NCI-H2196 treated with DMSO at 0.1 percent for 48 hours (cell line): ENCODE measurements at regions not wholly inside any gene's neighbourhood (a gene's known extent, or its start where the extent isn't known, plus 50 kb on each side); places are given as distances from the start of the nearest gene placed in this dataset.
"Not testable (repeated sequence)": the region's sequence is repeated elsewhere in the genome, so short reads cannot be mapped to it uniquely, and the experiment has no call there.

Source experiments
- DNase-seq: peaks from one replicate; lab custom pipeline; 2025; ENCODE audit not compliant: unreplicated experiment; lab: John Stamatoyannopoulos, UW

DNA sequence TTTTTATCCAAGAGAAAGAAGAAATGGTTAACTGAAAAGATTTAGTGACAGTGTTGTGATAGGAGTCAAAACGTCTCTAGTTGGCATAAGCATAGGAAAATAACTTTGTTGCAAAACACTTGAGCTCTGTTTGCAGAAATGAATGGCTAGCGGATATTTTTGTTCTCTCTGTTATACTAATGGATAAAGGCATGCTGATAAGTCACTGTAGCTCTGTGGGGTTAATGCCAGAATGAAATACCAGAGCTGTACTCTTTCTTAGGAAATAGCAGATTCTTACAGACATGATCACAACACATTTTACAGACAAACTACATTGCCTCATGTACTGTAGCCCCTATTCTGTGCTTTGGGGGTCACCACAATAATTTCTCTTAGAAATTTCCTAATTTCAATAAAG is 202.8 kb downstream of the DMRTA1 start:
- DNase-seq = no peak

DNA sequence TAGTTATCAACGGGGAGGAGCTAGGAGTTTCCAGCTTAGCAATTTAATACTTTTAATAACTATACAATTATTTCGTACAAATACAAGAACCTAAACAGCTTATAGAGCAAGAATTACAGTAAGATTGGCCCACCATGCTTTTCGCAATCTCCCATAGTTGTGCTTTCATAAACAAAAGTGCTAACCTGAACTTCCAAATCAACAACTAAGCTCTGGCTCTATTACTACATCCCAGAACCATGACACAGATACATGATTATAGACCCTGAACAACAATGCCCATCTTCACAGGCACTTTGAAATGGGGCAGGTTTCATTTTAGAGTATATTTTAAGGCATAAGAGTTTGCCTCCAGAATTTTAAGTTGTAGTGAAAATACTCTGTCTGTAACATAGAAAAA is 203.5 kb downstream of the DMRTA1 start:
- no peak for DNase-seq

DNA sequence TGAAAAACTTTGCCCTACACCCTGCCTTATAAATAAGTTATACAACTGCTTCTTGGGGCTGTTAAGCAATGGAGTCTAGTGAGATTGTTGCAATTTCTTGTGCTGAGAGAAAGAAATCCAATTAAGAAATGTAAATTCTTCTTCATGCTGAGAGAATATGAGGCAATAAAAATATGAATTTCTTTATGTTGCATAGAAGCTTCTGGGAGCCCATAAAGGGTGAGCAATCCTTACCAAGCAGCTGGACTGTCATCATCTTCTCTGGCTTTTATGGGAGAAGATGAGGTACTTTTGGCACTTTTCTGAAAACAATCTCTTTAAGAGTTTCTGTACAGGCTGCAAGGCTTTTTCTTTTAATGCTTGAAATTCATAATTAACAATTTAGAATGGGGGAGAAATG is 204.3 kb downstream of the DMRTA1 start:
- DNase-seq = no peak

DNA sequence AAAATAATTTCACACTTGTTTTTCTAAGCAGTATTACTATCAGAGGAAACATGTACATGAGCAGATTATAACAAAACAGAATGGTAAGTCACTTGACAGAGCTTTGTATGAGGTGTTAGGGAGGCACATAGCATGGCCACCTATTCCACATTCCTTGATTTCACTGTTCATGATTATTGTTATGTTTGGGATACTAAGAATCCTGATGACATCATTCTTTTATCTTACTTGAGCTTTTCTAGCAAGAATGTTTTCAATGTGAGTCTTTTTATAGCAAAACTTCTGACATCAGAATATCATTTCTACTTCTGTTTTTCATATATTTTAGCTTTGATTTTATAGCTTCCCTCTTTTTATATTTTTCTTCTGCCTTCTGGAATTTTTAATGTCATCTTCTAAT is 208.2 kb downstream of the DMRTA1 start:
- DNase-seq = no peak

DNA sequence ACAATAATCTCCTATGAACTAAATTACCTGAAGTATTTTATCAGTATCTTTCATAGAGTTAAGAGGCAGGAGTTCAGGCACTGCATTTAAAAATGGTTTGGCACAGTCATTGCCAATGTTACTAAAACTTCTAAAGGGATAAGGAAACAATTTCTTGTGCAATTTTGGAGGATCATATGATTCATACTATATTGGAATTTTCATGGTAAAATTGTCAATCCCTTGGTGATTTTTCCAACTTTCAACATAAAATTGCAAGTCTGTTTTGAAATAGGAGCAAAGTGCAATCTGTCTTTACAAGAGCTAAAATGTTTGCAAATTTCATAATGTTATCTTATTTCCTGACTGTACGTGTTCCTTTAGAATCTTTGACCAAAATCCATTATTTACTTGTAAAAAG is 211.1 kb downstream of the DMRTA1 start:
- no peak for DNase-seq

DNA sequence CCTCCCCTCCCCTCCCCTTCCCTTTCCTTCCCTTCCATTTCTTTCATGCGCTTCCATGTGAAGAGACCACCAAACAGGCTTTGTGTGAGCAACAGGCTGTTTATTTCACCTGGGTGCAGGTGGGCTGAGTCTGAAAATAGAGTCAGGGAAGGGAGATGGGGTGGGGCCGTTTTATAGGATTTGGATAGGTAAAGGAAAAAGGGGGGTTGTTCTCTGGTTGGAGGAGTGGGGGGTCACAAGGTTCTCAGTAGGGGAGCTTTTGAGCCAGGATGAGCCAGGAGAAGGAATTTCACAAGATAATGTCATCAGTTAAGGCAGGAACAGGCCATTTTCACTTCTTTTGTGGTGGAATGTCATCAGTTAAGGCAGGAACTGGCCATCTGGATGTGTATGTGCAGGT is 211.9 kb downstream of the DMRTA1 start:
- not testable (repeated sequence) for DNase-seq

DNA sequence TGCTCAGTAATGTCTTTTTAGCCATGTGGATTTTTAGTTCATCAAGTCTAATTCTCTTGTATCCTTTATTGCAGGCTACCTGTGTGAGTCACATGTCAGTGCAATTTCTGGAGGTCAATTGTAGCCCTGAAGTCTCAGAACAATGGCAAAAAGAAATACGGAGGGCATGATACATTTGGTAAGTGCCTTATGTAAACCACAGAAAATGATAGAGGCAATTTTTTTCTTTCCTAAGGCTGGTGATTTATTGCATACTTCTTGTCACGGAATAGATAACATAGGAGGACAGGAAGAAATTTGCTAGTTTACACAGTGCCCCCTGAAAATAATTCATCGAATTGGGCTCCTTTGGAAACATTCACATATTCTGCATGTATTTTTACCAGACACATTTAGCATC is 235.9 kb downstream of the DMRTA1 start:
- no peak for DNase-seq

DNA sequence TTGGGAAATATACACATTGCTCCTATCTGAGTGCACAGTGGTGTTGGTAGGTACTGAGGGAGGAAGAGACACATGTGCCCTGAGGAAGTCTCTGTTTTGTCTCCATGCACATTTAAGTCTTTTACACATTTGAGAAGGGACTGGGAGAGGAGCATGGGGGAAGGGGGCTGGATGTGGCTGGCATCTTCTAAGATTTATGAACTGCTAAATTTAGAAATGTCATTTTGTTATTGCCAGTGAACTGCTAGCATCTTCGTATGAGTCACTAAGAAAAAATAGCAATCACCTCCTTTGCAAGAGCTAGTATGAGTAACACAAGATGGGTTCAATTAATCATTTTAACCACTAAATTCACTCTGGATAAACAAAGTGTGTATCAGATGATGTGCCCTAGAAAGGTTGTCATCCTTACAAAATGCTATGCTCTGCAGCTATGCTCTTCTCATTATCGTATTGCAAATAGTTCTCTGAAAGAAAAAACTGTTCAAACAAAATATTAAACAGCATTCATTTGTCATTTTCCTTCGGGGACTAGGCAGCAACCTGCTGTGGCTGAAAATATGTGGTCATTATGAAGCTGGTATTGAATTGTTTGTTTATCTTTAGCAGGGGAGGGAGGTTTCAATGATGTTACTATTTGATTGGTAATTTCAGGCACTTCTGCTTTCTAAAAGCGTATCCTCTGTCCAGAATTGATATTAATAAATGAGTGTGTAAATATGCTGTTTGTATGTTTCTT is 236.5 kb downstream of the DMRTA1 start:
- DNase-seq = no peak

DNA sequence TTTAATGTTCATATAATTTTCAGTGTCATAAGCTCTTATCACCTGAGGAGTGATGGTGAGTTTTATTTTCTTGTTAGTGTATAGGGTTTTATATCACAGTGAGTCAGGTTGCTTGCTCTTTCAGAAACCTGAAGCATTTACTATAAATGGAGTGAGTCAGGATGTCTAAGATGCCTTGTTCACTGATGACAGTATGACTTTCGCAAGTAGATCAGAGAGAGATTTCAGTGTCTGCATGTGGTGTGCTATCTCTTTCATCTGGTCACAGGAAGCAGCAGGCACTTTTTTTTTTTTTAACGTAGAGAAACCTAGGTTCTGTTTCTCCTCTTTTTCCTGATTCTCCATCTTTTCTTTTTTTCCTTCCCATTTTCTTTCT is 237.1 kb downstream of the DMRTA1 start:
- no peak for DNase-seq

DNA sequence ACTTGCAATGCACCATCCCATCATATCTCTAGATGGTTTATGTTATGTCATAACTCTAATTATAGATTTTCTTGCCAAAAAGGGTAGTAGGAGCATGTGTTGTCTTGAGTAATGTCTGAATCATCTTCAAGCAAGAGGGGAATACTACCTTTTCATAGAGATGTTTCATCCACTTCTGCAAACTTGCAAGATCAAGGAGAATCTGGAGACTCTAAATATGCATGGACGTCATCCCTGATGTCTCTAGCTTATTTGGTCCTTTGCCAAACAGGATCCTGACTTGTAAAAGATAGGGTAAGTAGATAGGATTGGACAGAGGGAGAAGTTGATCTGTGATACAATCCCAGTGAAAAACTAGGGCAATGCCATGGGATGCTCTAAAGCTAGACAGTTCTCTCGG is 246.5 kb downstream of the DMRTA1 start:
- no peak for DNase-seq

DNA sequence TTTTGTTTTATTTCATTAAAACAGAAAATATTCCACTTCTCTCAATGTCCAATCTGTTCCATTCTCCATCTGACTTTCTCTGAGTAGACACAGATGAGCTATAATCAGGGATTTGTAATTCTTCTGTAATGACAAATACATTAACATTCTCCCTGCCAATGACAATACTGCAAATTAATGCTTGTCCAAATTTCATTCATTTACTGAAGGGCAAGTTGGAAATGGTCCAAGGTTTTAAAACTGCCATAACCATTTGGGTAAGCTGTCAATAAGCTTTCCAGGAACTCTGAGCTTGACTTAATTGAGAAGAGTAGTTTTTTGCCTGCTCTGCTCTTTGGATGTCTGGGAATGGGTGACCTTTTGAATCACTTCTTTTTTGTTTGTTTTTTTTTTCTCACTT is 253.5 kb downstream of the DMRTA1 start:
- DNase-seq = no peak

DNA sequence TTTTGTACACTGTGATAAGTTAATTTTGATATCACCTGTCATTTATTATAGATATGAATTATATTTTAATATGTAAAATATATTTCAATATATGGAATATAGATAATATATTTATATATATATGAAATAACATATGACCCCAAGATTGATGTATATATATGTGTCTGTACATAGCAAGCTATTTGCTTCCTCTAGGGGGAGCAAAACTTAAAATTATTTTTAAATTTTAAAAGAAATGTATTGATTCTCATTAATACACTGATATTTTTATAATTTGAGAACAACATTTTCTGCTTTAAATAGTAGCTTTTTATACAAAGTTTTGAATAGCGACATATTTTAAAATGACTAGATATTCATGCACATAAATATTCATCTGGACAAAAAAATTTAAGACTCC is 272.0 kb downstream of the DMRTA1 start:
- no peak for DNase-seq

DNA sequence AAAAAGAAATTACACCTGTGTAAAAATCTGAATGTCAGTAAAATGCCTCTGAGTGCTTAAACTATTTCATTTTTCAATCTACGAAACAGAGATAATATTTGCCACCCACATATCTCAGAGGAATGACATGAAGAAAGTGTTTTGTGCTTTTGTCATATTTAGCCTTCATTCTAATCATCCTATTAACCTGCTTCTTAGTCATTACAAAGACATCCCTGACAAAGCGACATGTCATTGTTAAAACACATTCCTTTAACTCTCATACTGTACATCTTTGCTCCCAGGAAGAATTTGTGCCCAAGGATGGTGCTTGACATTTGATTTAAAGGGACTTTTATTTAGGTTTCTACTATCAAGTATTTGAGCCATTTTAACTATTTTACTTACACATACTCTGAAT is 275.9 kb downstream of the DMRTA1 start:
- no peak for DNase-seq

DNA sequence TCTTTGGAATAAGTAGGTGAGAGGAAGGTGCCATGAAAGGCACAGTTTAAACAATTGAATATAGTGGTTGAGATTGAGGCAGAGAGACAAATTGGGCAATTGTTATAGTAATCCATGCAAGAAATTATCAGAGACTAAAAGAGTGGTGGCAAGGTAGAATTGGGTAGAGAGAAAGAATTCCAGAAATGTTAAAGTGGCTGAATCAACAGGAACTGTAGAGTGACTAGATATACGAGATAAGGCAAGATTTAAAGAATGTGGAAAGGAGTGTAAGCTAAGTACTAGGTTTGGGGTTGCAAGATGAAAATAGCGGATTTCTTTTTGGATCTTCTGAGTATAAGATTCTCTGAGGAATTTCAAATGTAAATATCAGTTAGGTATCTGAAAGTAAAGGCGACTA is 285.2 kb downstream of the DMRTA1 start:
- no peak for DNase-seq

DNA sequence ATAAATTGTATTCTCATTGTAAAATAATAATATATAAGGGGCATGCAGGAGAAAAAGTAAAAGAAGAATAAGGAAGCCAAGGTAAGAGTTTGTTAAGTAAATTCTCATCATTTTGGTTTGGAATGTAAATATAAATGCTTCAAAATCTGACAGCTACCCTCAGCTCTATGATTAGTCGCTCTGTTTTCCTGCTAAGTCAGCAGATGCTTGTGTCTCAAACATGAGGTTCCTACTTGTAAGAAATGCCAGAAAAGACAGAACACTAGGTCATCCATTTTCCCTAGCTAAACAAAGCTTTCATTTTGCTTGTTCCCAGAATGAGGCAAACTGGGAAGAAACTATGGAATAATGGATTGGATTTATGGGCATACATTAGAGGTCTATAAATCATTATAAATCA is 293.1 kb downstream of the DMRTA1 start:
- DNase-seq = no peak

DNA sequence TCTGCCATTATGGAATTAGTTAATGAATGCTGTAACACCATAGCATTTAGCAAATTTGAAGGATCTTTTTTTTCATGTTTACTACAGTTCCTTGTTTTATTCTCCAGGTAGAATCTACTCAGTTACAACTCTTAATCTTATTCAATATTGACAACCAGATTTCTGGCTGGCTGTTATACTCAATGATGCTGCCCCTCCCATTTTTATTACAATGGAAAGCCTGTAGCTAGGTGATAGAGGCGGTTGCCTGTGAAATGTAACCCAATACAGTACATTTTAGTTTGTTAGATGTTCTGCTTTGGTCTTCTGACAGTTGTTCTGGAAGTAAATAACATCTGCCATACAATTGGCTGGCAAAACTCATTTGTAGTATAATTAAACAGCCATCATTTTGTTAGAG is 294.2 kb downstream of the DMRTA1 start:
- no peak for DNase-seq

DNA sequence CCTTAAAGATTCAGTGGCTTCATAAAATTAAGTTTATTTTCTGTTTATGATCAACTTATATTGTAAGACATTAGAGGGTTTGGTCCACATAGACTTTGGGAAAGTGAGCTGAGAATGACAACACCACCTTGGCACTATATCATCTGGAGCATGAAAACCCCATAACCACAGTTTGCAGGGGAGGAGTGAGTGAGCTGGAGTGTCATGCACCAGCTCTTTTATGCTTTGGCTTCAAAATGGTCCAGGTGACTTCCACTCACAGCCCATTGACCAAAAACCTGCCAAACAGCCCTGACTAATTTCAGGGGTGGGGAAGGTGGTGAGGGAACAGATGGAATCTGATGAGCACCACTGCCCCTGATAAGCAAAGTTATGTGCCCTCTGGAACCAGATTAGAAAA is 295.8 kb downstream of the DMRTA1 start:
- no peak for DNase-seq

DNA sequence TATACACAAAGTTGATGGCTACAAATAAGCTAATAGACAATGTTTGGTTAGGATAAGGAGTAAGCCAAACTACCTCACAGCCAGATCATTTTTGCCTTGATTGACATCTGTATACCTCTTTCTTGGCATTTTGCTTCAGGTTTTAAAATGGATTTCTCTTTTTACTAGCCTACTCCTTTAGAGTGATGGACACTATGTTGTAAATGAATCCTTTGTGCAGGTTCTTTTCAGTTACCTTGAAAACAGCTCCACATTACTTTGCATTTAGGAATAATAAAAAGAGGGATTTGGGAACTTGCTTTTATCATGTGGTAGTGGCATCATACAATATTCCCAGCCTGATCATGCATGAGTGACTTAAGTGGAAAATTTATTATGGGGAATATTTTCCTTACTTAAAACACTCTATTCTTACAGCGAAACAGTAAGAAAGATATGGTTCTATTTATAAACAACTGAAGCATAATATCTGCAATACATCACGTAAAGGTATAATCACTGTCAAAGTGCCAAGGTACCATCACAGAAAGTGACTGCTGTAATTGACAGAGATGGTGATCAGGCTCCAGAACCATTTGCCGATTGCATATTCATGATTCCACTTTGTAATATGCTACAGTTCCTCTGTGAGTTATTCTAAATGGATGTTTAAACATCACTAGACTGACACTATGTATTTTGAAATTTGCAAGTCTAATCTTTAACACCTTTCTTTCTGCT is 327.0 kb downstream of the DMRTA1 start:
- DNase-seq = no peak

DNA sequence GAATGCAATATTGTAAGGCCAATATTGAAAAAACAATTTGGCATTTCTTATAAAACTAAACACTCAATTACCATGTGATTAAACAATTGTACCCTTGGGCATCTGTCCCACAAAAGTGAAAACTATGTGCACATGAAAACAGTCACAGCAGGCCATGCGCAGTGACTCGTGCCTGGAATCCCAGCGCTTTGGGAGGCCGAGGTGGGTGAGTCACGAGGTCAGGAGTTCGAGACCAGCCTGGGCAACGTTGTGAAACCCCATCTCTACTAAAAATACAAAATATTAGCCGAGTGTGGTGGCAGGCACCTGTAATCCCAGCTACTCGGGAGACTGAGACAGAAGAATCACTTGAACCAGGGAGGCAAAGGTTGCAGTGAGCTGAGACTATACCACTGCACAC is 343.7 kb downstream of the DMRTA1 start:
- DNase-seq = no peak

DNA sequence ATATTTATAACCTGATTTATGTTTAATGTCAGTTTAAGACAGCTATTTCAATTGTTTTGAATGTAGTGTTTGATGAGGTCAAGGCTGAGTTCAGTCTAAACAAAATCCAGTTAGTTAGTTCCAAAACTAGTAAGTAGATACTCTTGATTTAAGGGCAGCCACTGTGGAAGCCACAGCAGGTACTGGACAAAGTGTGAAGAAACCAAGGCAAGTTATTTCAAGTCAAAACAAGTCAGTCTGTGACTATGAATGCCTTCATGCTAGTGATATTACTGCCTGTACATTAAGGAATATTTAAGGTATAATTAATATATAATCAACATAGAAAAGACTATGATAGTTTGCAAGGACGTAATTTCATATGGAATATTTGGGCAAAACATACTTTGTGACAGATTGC is 362.3 kb downstream of the DMRTA1 start:
- no peak for DNase-seq

DNA sequence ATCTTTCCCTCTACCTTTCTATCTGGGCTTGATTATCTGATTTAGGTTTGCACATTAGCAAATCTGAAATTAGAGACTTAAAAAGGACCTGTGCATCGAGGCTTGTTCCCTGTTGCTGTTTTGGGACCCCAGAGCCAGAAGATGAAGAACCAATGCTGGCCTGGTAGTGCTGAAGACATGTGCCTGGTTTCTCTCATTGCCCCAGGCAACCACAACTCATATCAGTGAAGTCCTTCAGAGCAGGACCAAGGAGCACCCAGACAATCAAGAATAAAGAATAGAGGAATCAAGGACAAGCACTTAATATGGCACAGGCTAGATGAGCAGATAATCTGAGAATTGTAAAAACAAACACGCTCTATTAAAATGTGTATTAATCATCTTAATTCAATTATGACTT is 362.7 kb downstream of the DMRTA1 start:
- DNase-seq = no peak

DNA sequence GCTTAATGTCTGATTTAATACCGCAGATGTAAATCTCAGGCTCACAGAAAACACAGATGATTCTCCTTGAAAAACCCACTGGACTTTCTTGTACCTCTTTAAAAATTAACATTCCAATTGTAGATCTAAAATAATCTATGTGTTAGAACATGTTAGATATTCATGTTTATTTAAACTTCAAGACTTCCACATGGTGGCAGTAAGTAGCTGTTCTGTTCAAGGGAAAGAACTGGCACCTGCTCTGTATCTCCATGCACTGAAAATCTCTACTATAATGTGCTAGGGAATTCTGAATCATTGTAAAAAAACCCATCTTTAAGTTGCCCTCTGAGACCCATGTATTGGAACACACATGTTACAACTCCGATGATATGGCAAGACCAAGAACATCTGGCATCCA is 366.9 kb downstream of the DMRTA1 start:
- no peak for DNase-seq

DNA sequence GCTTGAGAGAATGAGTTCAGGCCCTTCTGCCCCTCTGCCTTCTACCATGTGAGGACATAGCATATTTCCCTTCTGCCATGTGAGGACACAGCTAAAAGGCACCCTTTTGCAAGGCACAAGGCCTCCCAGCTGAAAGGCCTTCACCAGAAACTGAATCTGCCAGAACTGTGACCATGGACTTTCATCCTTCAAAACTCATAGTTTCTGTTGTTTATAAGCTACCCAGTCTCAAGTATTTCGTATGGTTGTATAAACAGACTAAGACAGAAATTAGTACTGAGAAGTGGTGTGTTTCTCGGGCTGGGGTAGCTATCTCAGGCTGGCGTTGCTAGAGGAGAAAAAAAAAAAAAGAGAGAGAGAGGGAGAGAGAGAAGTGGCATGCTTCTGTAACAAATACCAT is 368.6 kb downstream of the DMRTA1 start:
- DNase-seq = no peak
